ENCODE measurements at regions not wholly inside any gene's neighbourhood (a gene's known extent, or its start where the extent isn't known, plus 50 kb on each side); places are given as distances from the start of the nearest gene placed in this dataset.

GRCh38 chr13:24099490-24099889 lies 61.0 kb upstream of the SPATA13 start:
- Histone ChIP-seq H3K4me2 (ENCODE audit: low read depth, low read length, poor library complexity, severe bottlenecking) (no peak overlapping the region), H3F3A (ENCODE audit: low read depth) (no peaks in the 10 kb centered on the region), H3K9ac (ENCODE audit: low read depth, low read length, poor library complexity, severe bottlenecking) (no peak overlapping the region), H3K4me1 (ENCODE audit: insufficient read depth, low read length, poor library complexity, severe bottlenecking) (peaks cover 18% of the 10 kb centered on the region), H2AFZ (ENCODE audit: low read length) (no peak overlapping the region), H3K36me3 (ENCODE audit: insufficient read depth, low read length) (no peaks in the 10 kb centered on the region), H3K9me2 (replicated peaks; ENCODE audit: low read depth, low read length) (no peaks in the 10 kb centered on the region), H3K4me3 (ENCODE audit: low read length, poor library complexity, severe bottlenecking) (no peak overlapping the region), H3K9me3 (ENCODE audit: insufficient read depth, low read depth, low read length) (no peaks in the 10 kb centered on the region), H3K79me2 (ENCODE audit: insufficient read depth, low read length) (no peaks in the 10 kb centered on the region), H4K20me1 (ENCODE audit: insufficient read depth, low read length, poor library complexity, severe bottlenecking) (no peaks in the 10 kb centered on the region), H3K27me3 (ENCODE audit: insufficient read depth, low read length, poor library complexity, severe bottlenecking) (no peaks in the 10 kb centered on the region)
- TF ChIP-seq CTCF (conservative IDR thresholded peaks at IDR 0.05; ENCODE audit: low read length) (no peak), EZH2phosphoT487 (IDR thresholded peaks at IDR 0.05; ENCODE audit: borderline replicate concordance) (no peak)

GRCh38 chr13:24100188-24100587 lies 60.3 kb upstream of the SPATA13 start:
- no peak overlapping the region for H2AFZ ChIP-seq (ENCODE audit: low read length)
- no peak for TF ChIP-seq EZH2phosphoT487 (IDR thresholded peaks at IDR 0.05; ENCODE audit: borderline replicate concordance)
- no peak for TF ChIP-seq CTCF (conservative IDR thresholded peaks at IDR 0.05; ENCODE audit: low read length)

GRCh38 chr13:24103782-24104372 lies 56.6 kb upstream of the SPATA13 start:
- TF ChIP-seq EZH2phosphoT487 (IDR thresholded peaks at IDR 0.05; ENCODE audit: borderline replicate concordance), result no peak
- no peak for TF ChIP-seq CTCF (conservative IDR thresholded peaks at IDR 0.05; ENCODE audit: low read length)
- H3K9me2 ChIP-seq (replicated peaks; ENCODE audit: low read depth, low read length), result no peaks in the 10 kb centered on the region
- H4K20me1 ChIP-seq (ENCODE audit: insufficient read depth, low read length, poor library complexity, severe bottlenecking), result no peaks in the 10 kb centered on the region
- H3K4me3 ChIP-seq (ENCODE audit: low read length, poor library complexity, severe bottlenecking), result no peak overlapping the region
- H3F3A ChIP-seq (ENCODE audit: low read depth), result no peaks in the 10 kb centered on the region
- H2AFZ ChIP-seq (ENCODE audit: low read length), result no peak overlapping the region
- no peaks in the 10 kb centered on the region for H3K79me2 ChIP-seq (ENCODE audit: insufficient read depth, low read length)
- H3K4me1 ChIP-seq (ENCODE audit: insufficient read depth, low read length, poor library complexity, severe bottlenecking), result no peaks in the 10 kb centered on the region
- H3K4me2 ChIP-seq (ENCODE audit: low read depth, low read length, poor library complexity, severe bottlenecking), result no peak overlapping the region
- no peaks in the 10 kb centered on the region for H3K27me3 ChIP-seq (ENCODE audit: insufficient read depth, low read length, poor library complexity, severe bottlenecking)
- no peak overlapping the region for H3K9ac ChIP-seq (ENCODE audit: low read depth, low read length, poor library complexity, severe bottlenecking)
- H3K36me3 ChIP-seq (ENCODE audit: insufficient read depth, low read length), result no peaks in the 10 kb centered on the region
- no peaks in the 10 kb centered on the region for H3K9me3 ChIP-seq (ENCODE audit: insufficient read depth, low read depth, low read length)

More at GRCh38 chr13:24100188-24100587, 60.3 kb upstream of the SPATA13 start:
- no peak overlapping the region for H3K4me2 ChIP-seq (ENCODE audit: low read depth, low read length, poor library complexity, severe bottlenecking)
- H3K36me3 ChIP-seq (ENCODE audit: insufficient read depth, low read length), result no peaks in the 10 kb centered on the region
- no peaks in the 10 kb centered on the region for H3K27me3 ChIP-seq (ENCODE audit: insufficient read depth, low read length, poor library complexity, severe bottlenecking)
- H3K9ac ChIP-seq (ENCODE audit: low read depth, low read length, poor library complexity, severe bottlenecking), result no peak overlapping the region
- no peaks in the 10 kb centered on the region for H3F3A ChIP-seq (ENCODE audit: low read depth)
- H3K4me1 ChIP-seq (ENCODE audit: insufficient read depth, low read length, poor library complexity, severe bottlenecking), result peaks cover 18% of the 10 kb centered on the region
- H3K9me2 ChIP-seq (replicated peaks; ENCODE audit: low read depth, low read length), result no peaks in the 10 kb centered on the region
- H3K9me3 ChIP-seq (ENCODE audit: insufficient read depth, low read depth, low read length), result no peaks in the 10 kb centered on the region
- no peaks in the 10 kb centered on the region for H4K20me1 ChIP-seq (ENCODE audit: insufficient read depth, low read length, poor library complexity, severe bottlenecking)
- H3K79me2 ChIP-seq (ENCODE audit: insufficient read depth, low read length), result no peaks in the 10 kb centered on the region
- no peak overlapping the region for H3K4me3 ChIP-seq (ENCODE audit: low read length, poor library complexity, severe bottlenecking)

Data from Loucy (cell line).